Left ventricle myocardium inferior (tissue), 1 donor: ENCODE measurements at regions not wholly inside any gene's neighbourhood (a gene's known extent, or its start where the extent isn't known, plus 50 kb on each side); places are given as distances from the start of the nearest gene placed in this dataset.

Experiments
- DNase-seq: peaks from one replicate; pipeline ENCODE4 v3.0.0-alpha.2; 2020
- H3K27ac ChIP-seq: fragments of 200-600 bp; replicated peaks from 2 replicates; pipeline ENCODE4 v1.8.0; 2021
- H3K27me3 ChIP-seq: fragments of 200-600 bp; 2 replicates; pipeline ENCODE4 v1.8.0; 2021; ENCODE audit warnings: low read depth
- H3K36me3 ChIP-seq: fragments of 200-600 bp; 2 replicates; pipeline ENCODE4 v1.8.0; 2021
- H3K4me1 ChIP-seq: fragments of 200-600 bp; 2 replicates; pipeline ENCODE4 v1.8.0; 2021
- H3K4me3 ChIP-seq: fragments of 200-600 bp; 2 replicates; pipeline ENCODE4 v1.8.0; 2021; ENCODE audit warnings: mild to moderate bottlenecking, moderate library complexity
- H3K9me3 ChIP-seq: fragments of 200-600 bp; replicated peaks from 2 replicates; pipeline ENCODE4 v1.8.0; 2021
- intact Hi-C: fragments of 100-400 bp; cut with micrococcal nuclease; formaldehyde crosslinking; loops from one replicate; pipeline ENCODE4 v1.11.0; 2022
- TF ChIP-seq, protein P1 (sequence below): fragments of 200-600 bp; IDR thresholded peaks from 2 replicates; pipeline ENCODE4 v1.8.0; 2021; ENCODE audit warnings: antibody characterized with exemption, mild to moderate bottlenecking, borderline replicate concordance
- donor health status: DM: no; HTN: yes; CAD: no; lungs with severe emphysema.

DNA sequence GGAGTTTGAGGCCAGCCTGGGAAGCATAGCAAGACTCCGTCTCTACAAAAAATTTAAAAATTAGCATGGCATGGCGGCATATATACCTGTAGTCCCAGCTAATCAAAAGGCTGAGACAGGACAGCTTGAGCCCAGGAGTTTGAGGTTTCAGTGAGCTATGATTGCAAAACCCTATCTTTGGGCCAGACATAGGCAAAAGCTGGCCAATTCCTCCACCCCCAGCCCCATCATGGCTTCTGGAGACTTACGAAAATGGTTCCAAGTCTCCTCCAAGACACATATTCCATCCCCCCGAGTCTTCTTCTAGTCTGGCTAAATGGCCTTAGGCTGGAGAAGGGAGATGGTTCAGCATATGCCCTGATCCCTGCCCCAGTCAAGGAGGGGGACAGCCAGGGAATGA lies 172.8 kb upstream of the HAAO start:
- DNase-seq, result no peak
- no peaks in the 10 kb centered on the region for H3K27me3 ChIP-seq
- H3K36me3 ChIP-seq, result no peaks in the 10 kb centered on the region
- intact Hi-C loops, result no loop called here
- H3K9me3 ChIP-seq, result no peaks in the 10 kb centered on the region
- H3K4me3 ChIP-seq, result no peak overlapping the region
- TF ChIP-seq, protein P1, sequence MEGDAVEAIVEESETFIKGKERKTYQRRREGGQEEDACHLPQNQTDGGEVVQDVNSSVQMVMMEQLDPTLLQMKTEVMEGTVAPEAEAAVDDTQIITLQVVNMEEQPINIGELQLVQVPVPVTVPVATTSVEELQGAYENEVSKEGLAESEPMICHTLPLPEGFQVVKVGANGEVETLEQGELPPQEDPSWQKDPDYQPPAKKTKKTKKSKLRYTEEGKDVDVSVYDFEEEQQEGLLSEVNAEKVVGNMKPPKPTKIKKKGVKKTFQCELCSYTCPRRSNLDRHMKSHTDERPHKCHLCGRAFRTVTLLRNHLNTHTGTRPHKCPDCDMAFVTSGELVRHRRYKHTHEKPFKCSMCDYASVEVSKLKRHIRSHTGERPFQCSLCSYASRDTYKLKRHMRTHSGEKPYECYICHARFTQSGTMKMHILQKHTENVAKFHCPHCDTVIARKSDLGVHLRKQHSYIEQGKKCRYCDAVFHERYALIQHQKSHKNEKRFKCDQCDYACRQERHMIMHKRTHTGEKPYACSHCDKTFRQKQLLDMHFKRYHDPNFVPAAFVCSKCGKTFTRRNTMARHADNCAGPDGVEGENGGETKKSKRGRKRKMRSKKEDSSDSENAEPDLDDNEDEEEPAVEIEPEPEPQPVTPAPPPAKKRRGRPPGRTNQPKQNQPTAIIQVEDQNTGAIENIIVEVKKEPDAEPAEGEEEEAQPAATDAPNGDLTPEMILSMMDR, result no peak
- H3K4me1 ChIP-seq, result peaks cover 66% of the 10 kb centered on the region
- H3K27ac ChIP-seq, result peak overlapping the region; percentile 88

DNA sequence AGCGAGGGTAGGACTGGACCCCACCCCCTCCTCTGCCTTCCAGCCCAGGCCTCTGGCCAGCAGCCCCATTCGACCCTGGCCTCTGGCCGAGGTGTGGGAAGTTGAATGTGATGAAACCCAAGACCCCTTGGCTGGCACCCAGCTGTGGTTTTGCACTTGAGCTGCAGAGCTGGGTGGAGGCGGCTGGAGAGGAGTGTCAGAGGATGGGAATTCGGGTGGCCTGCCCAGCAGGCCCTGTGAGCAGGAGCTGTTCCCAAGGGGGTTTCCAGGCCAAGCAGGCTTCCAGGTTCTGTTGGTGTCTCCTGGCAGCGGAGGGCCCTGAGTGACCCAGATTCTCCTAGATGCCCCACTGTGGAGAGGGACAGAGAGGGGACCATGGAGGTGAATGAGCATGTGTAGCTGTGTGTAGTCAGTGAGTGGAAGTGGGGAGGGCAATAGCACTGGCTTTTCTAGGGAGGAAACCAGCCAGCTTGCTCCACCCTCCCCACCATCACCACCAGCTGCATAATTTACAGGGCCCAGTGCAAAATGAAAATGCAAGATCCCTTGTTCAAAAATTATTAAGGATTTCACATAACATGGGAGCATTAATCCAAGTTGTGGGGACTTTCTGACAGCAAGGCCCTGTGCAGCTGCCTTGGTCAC lies 172.2 kb upstream of the HAAO start:
- Histone ChIP-seq H3K36me3 (no peaks in the 10 kb centered on the region), H3K4me1 (peaks cover 69% of the 10 kb centered on the region), H3K4me3 (no peak overlapping the region), H3K27ac (peak overlapping the region; percentile 88), H3K27me3 (no peaks in the 10 kb centered on the region), H3K9me3 (no peaks in the 10 kb centered on the region)
- DNase-seq, result peak; percentile 77
- intact Hi-C loops, result no loop called here
- TF ChIP-seq, protein P1, result no peak

DNA sequence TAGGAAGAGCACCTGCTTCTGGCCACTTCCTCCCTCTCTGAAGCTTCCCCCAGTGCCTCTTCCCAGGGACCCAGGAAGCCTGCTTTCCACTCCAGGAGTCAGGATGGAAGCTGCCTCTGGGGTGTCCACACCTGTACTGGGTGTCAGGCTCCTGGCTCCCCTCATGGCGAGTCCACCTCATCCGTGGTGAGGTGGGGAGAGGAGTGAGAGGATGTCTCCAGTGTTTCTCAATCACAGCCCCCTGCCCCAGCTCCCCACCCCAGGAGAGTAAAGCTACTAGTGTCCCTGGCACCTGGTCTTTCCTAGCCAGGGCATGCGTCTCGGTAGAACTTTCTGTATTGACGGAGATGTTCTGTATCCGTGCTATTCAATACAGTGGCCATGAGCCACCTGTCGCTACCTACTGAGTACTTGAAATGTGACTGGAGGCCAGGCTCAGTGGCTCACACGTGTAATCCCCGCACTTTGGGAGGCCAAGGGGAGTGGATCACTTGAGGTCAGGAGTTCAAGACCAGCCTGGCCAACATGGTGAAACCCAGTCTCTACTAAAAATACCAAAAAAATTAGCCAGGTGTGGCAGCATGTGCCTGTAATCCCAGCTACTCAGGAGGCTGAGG lies 171.2 kb upstream of the HAAO start:
- H3K4me3 ChIP-seq, result no peak overlapping the region
- no peaks in the 10 kb centered on the region for H3K27me3 ChIP-seq
- intact Hi-C loops, result no loop called here
- no peak for DNase-seq
- peak overlapping the region; percentile 88 for H3K27ac ChIP-seq
- TF ChIP-seq, protein P1, result no peak
- H3K36me3 ChIP-seq, result no peaks in the 10 kb centered on the region
- H3K9me3 ChIP-seq, result no peaks in the 10 kb centered on the region
- H3K4me1 ChIP-seq, result peaks cover 79% of the 10 kb centered on the region

DNA sequence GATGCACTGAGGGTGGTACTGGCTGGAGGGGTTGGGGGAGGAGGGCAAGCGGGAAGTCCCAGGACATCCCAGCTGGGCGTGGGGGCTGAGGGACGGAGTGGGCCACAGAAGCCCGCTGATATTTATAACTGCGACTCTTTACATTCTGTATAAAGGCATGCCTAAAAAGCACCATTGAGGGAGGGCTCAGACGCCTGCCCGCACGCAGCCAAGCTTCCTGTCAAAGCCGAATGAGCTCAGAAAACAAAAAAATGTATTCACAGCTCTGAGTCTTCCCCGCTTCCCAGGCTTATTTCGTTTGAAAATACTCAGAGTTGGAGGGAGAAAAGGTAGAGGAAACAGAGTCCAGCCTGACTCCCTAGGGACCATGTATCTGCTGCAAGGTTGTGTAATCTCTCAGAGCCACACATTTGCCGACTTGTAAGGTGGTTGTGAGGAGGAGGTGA lies 170.1 kb upstream of the HAAO start:
- Histone ChIP-seq H3K4me1 (peaks cover 80% of the 10 kb centered on the region), H3K36me3 (no peaks in the 10 kb centered on the region), H3K27ac (peak overlapping the region; percentile 88), H3K9me3 (no peaks in the 10 kb centered on the region), H3K27me3 (no peaks in the 10 kb centered on the region), H3K4me3 (no peak overlapping the region)
- DNase-seq, result no peak
- TF ChIP-seq, protein P1, result no peak
- intact Hi-C loops, result no loop called here

DNA sequence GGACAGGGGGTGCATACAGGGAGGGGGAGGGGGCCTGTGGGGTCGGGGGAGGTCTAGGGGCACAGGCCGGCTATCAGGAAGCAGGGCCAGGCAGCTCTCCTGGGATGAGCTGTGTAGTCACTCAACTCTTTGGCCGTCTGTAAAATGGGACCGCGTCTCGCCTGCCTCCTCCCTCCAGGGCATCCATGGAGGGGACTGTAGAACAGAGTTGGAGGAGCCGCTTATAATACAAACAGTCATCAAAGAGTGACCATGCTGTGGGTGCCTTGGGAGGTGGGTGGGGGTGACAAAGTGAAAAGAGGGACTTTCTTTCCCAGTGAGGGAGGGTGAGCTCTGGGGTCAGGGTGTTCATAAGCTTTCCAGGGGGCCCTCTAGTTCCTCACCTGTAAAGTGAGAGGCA lies 169.6 kb upstream of the HAAO start:
- peak overlapping the region; percentile 88 for H3K27ac ChIP-seq
- H3K9me3 ChIP-seq, result no peaks in the 10 kb centered on the region
- TF ChIP-seq, protein P1, result no peak
- intact Hi-C loops, result no loop called here
- H3K4me1 ChIP-seq, result peaks cover 77% of the 10 kb centered on the region
- no peak for DNase-seq
- H3K36me3 ChIP-seq, result no peaks in the 10 kb centered on the region
- H3K27me3 ChIP-seq, result no peaks in the 10 kb centered on the region
- no peak overlapping the region for H3K4me3 ChIP-seq
